Peyer's patch (tissue), 4 donors: ENCODE measurements at regions not wholly inside any gene's neighbourhood (a gene's known extent, or its start where the extent isn't known, plus 50 kb on each side); places are given as distances from the start of the nearest gene placed in this dataset.
A peak's percentile ranks its signal among the peaks of the same experiment; 100 is the strongest.

Experiments used
- DNase-seq, 3 donors: peaks; one replicate each; pipeline ENCODE4 v3.0.0-alpha.2; 2017 to 2019
- H3K27ac ChIP-seq, 4 donors: fragments of 200-600 bp; sonication (generic); one replicate each; pipeline ENCODE4 v1.5.1; 2016 to 2019
- H3K27me3 ChIP-seq, 2 donors: fragments of 200-600 bp; sonication (generic); one replicate each; pipeline ENCODE4 v1.5.1; 2019
- H3K36me3 ChIP-seq, 3 donors: fragments of 200-600 bp; sonication (generic); one replicate each; pipeline ENCODE4 v1.5.1; 2016 to 2019
- H3K4me1 ChIP-seq, 4 donors: fragments of 200-600 bp; sonication (generic); one replicate each; pipeline ENCODE4 v1.5.1; 2016 to 2019
- H3K4me3 ChIP-seq, 4 donors: fragments of 200-600 bp; sonication (generic); 1 replicate in 3 of 4; 2 replicates in 1 of 4; pipeline ENCODE4 v1.5.1; 2016 to 2019; ENCODE audit warnings: mild to moderate bottlenecking in 1 of 4
- H3K9me3 ChIP-seq, 4 donors: fragments of 200-600 bp; sonication (generic); one replicate each; pipeline ENCODE4 v1.5.1; 2016 to 2019; ENCODE audit warnings: mild to moderate bottlenecking in 1 of 4
- CTCF ChIP-seq, 6 experiments: fragments of 450-650 bp in 4 of 6; fragments of 200-600 bp in 2 of 6; sonication (generic) in 1 of 6; IDR thresholded peaks; one replicate each; pipeline ENCODE4 v1.5.1; 2017 to 2019; ENCODE audit warnings: antibody characterized with exemption in 6 of 6, mild to moderate bottlenecking in 3 of 6, moderate library complexity in 1 of 6
- POLR2A ChIP-seq, 2 donors: fragments of 450-650 bp; IDR thresholded peaks; one replicate each; pipeline ENCODE4 v1.5.1; 2017; ENCODE audit warnings: antibody characterized with exemption in 2 of 2, mild to moderate bottlenecking in 2 of 2, moderate library complexity in 2 of 2

GRCh38 chr4:153154007-153154975, 50.0 kb upstream of the TRIM2 start:
- no peak for DNase-seq
- Histone ChIP-seq H3K36me3 (no peaks in the 10 kb centered on the region), H3K9me3 (no peaks in the 10 kb centered on the region), H3K27ac (peak overlapping the region in 1 of 4 donors; percentile 53), H3K27me3 (no peaks in the 10 kb centered on the region), H3K4me3 (peak overlapping the region; percentile 37 to 68 (median 56)), H3K4me1 (peaks cover 0 to 23% (median 17%) of the 10 kb centered on the region in 4 donors)
- TF ChIP-seq CTCF (IDR thresholded peaks at IDR 0.05) (no peak), POLR2A (IDR thresholded peaks at IDR 0.05) (no peak)
